MM.1S (cell line): ENCODE measurements at regions not wholly inside any gene's neighbourhood (a gene's known extent, or its start where the extent isn't known, plus 50 kb on each side); places are given as distances from the start of the nearest gene placed in this dataset.

Source experiments
- EZH2 ChIP-seq: fragments of 300-600 bp; sonication (generic); optimal IDR thresholded peaks from 2 replicates; pipeline ENCODE3; 2017; ENCODE audit warnings: low read depth, mild to moderate bottlenecking, antibody characterized with exemption, low read length, mixed read lengths
- EZH2phosphoT487 ChIP-seq: fragments of 300-600 bp; sonication (generic); IDR thresholded peaks from 2 replicates; pipeline ENCODE4 v1.6.1; 2018; ENCODE audit warnings: antibody characterized with exemption, low read length
- TF ChIP-seq, protein P1 (sequence below): fragments of 300-600 bp; sonication (generic); IDR thresholded peaks from 2 replicates; pipeline ENCODE4 v1.5.1; 2016; ENCODE audit warnings: antibody characterized with exemption, low read length, mixed read lengths

DNA sequence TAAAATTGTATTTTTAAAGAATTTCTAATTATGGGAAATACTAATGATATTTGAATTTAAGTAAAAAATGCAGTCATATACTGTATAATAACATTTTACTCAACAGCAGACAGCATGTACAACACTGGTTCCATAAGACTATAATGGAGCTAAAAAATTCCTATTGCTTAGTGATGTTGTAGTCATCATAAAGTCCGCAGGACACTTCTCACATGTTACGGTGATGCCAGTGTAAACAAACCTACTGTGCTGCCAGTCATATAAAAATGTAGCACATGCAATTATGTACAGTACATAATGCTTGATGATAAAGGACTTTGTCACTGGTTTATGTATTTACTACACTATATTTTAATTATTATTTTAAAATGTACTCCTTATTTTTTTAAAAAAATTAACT, 629.3 kb downstream of the IPMK start:
- TF ChIP-seq, protein P1, sequence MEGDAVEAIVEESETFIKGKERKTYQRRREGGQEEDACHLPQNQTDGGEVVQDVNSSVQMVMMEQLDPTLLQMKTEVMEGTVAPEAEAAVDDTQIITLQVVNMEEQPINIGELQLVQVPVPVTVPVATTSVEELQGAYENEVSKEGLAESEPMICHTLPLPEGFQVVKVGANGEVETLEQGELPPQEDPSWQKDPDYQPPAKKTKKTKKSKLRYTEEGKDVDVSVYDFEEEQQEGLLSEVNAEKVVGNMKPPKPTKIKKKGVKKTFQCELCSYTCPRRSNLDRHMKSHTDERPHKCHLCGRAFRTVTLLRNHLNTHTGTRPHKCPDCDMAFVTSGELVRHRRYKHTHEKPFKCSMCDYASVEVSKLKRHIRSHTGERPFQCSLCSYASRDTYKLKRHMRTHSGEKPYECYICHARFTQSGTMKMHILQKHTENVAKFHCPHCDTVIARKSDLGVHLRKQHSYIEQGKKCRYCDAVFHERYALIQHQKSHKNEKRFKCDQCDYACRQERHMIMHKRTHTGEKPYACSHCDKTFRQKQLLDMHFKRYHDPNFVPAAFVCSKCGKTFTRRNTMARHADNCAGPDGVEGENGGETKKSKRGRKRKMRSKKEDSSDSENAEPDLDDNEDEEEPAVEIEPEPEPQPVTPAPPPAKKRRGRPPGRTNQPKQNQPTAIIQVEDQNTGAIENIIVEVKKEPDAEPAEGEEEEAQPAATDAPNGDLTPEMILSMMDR: no peak
- no peak for TF ChIP-seq EZH2
- no peak for TF ChIP-seq EZH2phosphoT487
